GM23338 (cell line): ENCODE measurements at regions not wholly inside any gene's neighbourhood (a gene's known extent, or its start where the extent isn't known, plus 50 kb on each side); places are given as distances from the start of the nearest gene placed in this dataset.

Source experiments
- ATAC-seq: fragments of 200-7000 bp; cut with Tn5 transposase; 3 replicates; pipeline ENCODE4 v1.9.1; 2020
- DNase-seq: peaks from one replicate; pipeline ENCODE4 v3.0.0-alpha.2; 2015; ENCODE audit warnings: low spot score
- H2AFZ ChIP-seq: fragments of 200-600 bp; sonication (generic); 2 replicates; pipeline ENCODE4 v1.8.0; 2016; ENCODE audit warnings: antibody characterized with exemption, mild to moderate bottlenecking, moderate library complexity
- H3F3A ChIP-seq: fragments of 200-600 bp; sonication (generic); replicated peaks from 2 replicates; pipeline ENCODE4 v1.8.0; 2017; ENCODE audit warnings: antibody characterized with exemption, mixed run types, low read depth
- H3K27ac ChIP-seq: fragments of 200-600 bp; sonication (generic); 2 replicates; pipeline ENCODE4 v1.6.1; 2016; ENCODE audit warnings: low read depth
- H3K27me3 ChIP-seq: fragments of 200-600 bp; sonication (generic); 2 replicates; pipeline ENCODE4 v1.8.0; 2016; ENCODE audit warnings: mild to moderate bottlenecking, mixed run types, moderate library complexity; ENCODE audit not compliant: insufficient read depth
- H3K36me3 ChIP-seq: fragments of 200-600 bp; sonication (generic); 2 replicates; pipeline ENCODE4 v1.8.0; 2016; ENCODE audit warnings: mild to moderate bottlenecking; ENCODE audit not compliant: insufficient read depth
- H3K4me1 ChIP-seq: fragments of 200-600 bp; sonication (generic); 2 replicates; pipeline ENCODE4 v1.8.0; 2016; ENCODE audit warnings: mild to moderate bottlenecking, moderate library complexity; ENCODE audit not compliant: insufficient read depth
- H3K4me2 ChIP-seq: fragments of 200-600 bp; sonication (generic); 2 replicates; pipeline ENCODE4 v1.7.1; 2017; ENCODE audit warnings: mixed run types
- H3K4me3 ChIP-seq: fragments of 200-600 bp; sonication (generic); 2 replicates; pipeline ENCODE4 v1.6.1; 2016; ENCODE audit warnings: mixed run types
- H3K79me2 ChIP-seq: fragments of 200-600 bp; sonication (generic); replicated peaks from 2 replicates; pipeline ENCODE4 v1.8.0; 2017; ENCODE audit warnings: mild to moderate bottlenecking; ENCODE audit not compliant: insufficient read depth
- H3K9me2 ChIP-seq: fragments of 200-600 bp; sonication (generic); 2 replicates; pipeline ENCODE4 v1.8.0; 2017; ENCODE audit not compliant: insufficient read depth
- H4K20me1 ChIP-seq: fragments of 200-600 bp; sonication (generic); replicated peaks from 2 replicates; pipeline ENCODE4 v1.8.0; 2017; ENCODE audit warnings: mild to moderate bottlenecking; ENCODE audit not compliant: insufficient read depth
- H3K27ac Mint-ChIP-seq: 2 replicates; pipeline ENCODE4 v1.8.0; 2020; ENCODE audit warnings: inconsistent platforms, mild to moderate bottlenecking, moderate library complexity, mixed read lengths
- H3K27me3 Mint-ChIP-seq: 3 replicates; pipeline ENCODE4 v1.8.0; 2022; ENCODE audit warnings: low read depth, mild to moderate bottlenecking, moderate library complexity, mixed read lengths, inconsistent platforms; ENCODE audit not compliant: insufficient read depth, poor library complexity
- H3K36me3 Mint-ChIP-seq: 3 replicates; pipeline ENCODE4 v1.8.0; 2021; ENCODE audit warnings: low read depth, mild to moderate bottlenecking, inconsistent platforms, moderate library complexity, mixed read lengths
- H3K4me1 Mint-ChIP-seq: 3 replicates; pipeline ENCODE4 v1.8.0; 2020; ENCODE audit warnings: mild to moderate bottlenecking, inconsistent platforms, mixed read lengths
- H3K4me3 Mint-ChIP-seq: 3 replicates; pipeline ENCODE4 v1.8.0; 2021; ENCODE audit warnings: moderate library complexity, mild to moderate bottlenecking, inconsistent platforms, mixed read lengths
- H3K9me3 Mint-ChIP-seq: 3 replicates; pipeline ENCODE4 v1.8.0; 2020; ENCODE audit warnings: moderate library complexity, mild to moderate bottlenecking, inconsistent platforms, mixed read lengths
- CREB1 ChIP-seq: fragments of 250-450 bp; sonication (Bioruptor Pico); IDR thresholded peaks from 2 replicates; pipeline ENCODE4 v1.5.0; 2020; ENCODE audit warnings: low read depth, mild to moderate bottlenecking, moderate library complexity
- ETS1 ChIP-seq: IDR thresholded peaks from 2 replicates; pipeline ENCODE4 v1.6.1; 2016; ENCODE audit warnings: antibody characterized with exemption
- EZH2 ChIP-seq: fragments of 200-600 bp; sonication (generic); IDR thresholded peaks from one replicate; pipeline ENCODE4 v1.8.0; 2017; ENCODE audit warnings: antibody characterized with exemption, mild to moderate bottlenecking, low read depth; ENCODE audit not compliant: unreplicated experiment
- EZH2phosphoT487 ChIP-seq: fragments of 200-600 bp; sonication (generic); IDR thresholded peaks from one replicate; pipeline ENCODE4 v1.8.1; 2018; ENCODE audit warnings: antibody characterized with exemption; ENCODE audit not compliant: unreplicated experiment
- JUNB ChIP-seq: IDR thresholded peaks from one replicate; pipeline ENCODE4 v1.6.1; 2016; ENCODE audit warnings: antibody characterized with exemption; ENCODE audit not compliant: unreplicated experiment
- NANOG ChIP-seq: IDR thresholded peaks from 2 replicates; pipeline ENCODE4 v1.6.1; 2016; ENCODE audit warnings: antibody characterized with exemption, borderline replicate concordance
- REST ChIP-seq: IDR thresholded peaks from one replicate; pipeline ENCODE4 v1.6.1; 2018; ENCODE audit warnings: antibody characterized with exemption; ENCODE audit not compliant: unreplicated experiment
- STAT1 ChIP-seq: IDR thresholded peaks from one replicate; pipeline ENCODE4 v1.6.1; 2016; ENCODE audit warnings: antibody characterized with exemption; ENCODE audit not compliant: unreplicated experiment
- ZNF114 ChIP-seq: fragments of 250-450 bp; sonication (Bioruptor Pico); IDR thresholded peaks from 2 replicates; pipeline ENCODE4 v1.5.0; 2020; ENCODE audit warnings: mild to moderate bottlenecking, moderate library complexity
- ZNF331 ChIP-seq: fragments of 250-450 bp; sonication (Bioruptor Pico); IDR thresholded peaks from 2 replicates; pipeline ENCODE4 v1.5.0; 2020; ENCODE audit warnings: low read depth, mild to moderate bottlenecking, moderate library complexity
- ZNF462 ChIP-seq: fragments of 250-450 bp; sonication (Bioruptor Pico); IDR thresholded peaks from 2 replicates; pipeline ENCODE4 v1.5.0; 2020; ENCODE audit warnings: mild to moderate bottlenecking, moderate library complexity
- TF ChIP-seq, protein P1 (sequence below), 2 experiments: fragments of 200-600 bp in 1 of 2; sonication (generic) in 1 of 2; conservative IDR thresholded peaks; 2 replicates each; pipeline versions ENCODE4 v1.5.1 to v1.6.1; 2016 to 2017; ENCODE audit warnings: antibody characterized with exemption in 2 of 2, low read depth in 2 of 2, mild to moderate bottlenecking in 2 of 2, moderate library complexity in 1 of 2

- TF ChIP-seq ZNF331 (no peak), ZNF114 (CRISPR knock-in tag) (no peak), ETS1 (no peak), NANOG (no peak), STAT1 (no peak), JUNB (no peak), CREB1 (CRISPR knock-in tag) (no peak), EZH2 (no peak)
These were observed 120.9 kb upstream of the RGMA start (continued) for GRCh38 chr15:93209690-93210445.

DNA sequence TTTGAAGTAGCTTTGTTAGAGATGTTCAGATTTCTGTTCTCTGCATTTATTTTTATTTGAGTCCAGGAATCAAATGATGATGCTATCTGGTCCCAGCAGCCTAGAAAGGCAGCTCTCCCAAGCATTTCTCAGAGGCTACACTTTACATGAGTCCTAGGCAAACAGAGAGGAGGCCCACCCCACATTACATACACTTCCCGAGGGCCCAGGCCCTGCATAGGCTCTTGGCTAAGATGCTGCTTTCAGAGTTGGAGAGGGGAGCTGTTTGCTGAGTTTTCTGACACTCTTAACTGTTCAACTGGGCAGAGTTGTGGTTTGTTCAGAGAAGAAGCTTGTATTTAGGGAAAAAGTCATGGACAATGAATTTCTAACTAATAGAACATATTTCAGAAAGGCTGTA is 117.9 kb upstream of the RGMA start:
- Histone ChIP-seq H3K4me1 (no peaks in the 10 kb centered on the region), H3K79me2 (no peaks in the 10 kb centered on the region), H2AFZ (no peak overlapping the region), H3K4me2 (no peak overlapping the region), H3K27me3 (no peaks in the 10 kb centered on the region), H3F3A (no peaks in the 10 kb centered on the region), H3K27ac (no peak overlapping the region), H3K4me3 (no peak overlapping the region), H4K20me1 (no peaks in the 10 kb centered on the region), H3K9me2 (no peaks in the 10 kb centered on the region), H3K36me3 (no peaks in the 10 kb centered on the region)
- ATAC-seq (no peak), DNase-seq (no peak)
- H3K27me3 Mint-ChIP-seq, result peaks cover 7% of the 10 kb centered on the region
- no peaks in the 10 kb centered on the region for H3K36me3 Mint-ChIP-seq
- peaks cover 11% of the 10 kb centered on the region for H3K4me1 Mint-ChIP-seq
- H3K9me3 Mint-ChIP-seq, result no peaks in the 10 kb centered on the region; the same call in 2 of the 3 replicates
- no peak overlapping the region for H3K27ac Mint-ChIP-seq
- no peak overlapping the region for H3K4me3 Mint-ChIP-seq
- no peak for TF ChIP-seq CREB1 (CRISPR knock-in tag)
- no peak for TF ChIP-seq ZNF462
- TF ChIP-seq, protein P1, sequence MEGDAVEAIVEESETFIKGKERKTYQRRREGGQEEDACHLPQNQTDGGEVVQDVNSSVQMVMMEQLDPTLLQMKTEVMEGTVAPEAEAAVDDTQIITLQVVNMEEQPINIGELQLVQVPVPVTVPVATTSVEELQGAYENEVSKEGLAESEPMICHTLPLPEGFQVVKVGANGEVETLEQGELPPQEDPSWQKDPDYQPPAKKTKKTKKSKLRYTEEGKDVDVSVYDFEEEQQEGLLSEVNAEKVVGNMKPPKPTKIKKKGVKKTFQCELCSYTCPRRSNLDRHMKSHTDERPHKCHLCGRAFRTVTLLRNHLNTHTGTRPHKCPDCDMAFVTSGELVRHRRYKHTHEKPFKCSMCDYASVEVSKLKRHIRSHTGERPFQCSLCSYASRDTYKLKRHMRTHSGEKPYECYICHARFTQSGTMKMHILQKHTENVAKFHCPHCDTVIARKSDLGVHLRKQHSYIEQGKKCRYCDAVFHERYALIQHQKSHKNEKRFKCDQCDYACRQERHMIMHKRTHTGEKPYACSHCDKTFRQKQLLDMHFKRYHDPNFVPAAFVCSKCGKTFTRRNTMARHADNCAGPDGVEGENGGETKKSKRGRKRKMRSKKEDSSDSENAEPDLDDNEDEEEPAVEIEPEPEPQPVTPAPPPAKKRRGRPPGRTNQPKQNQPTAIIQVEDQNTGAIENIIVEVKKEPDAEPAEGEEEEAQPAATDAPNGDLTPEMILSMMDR (conservative IDR thresholded peaks at IDR 0.05; ENCODE audit: low read depth in 2 of 2), result no peak
- TF ChIP-seq JUNB, result no peak
- no peak for TF ChIP-seq ZNF114 (CRISPR knock-in tag)
- no peak for TF ChIP-seq ZNF331
- TF ChIP-seq REST, result no peak
- no peak for TF ChIP-seq EZH2phosphoT487
